22Rv1 (cell line): ENCODE measurements at regions not wholly inside any gene's neighbourhood (a gene's known extent, or its start where the extent isn't known, plus 50 kb on each side); places are given as distances from the start of the nearest gene placed in this dataset.

Experiments
- ZFX ChIP-seq: fragments of 450-650 bp; IDR thresholded peaks from 2 replicates; pipeline ENCODE4 v1.6.1; 2017; ENCODE audit warnings: antibody characterized with exemption, borderline replicate concordance
- TF ChIP-seq, protein P1 (sequence below): fragments of 450-650 bp; IDR thresholded peaks from 2 replicates; pipeline ENCODE4 v1.5.1; 2017; ENCODE audit warnings: mild to moderate bottlenecking

DNA sequence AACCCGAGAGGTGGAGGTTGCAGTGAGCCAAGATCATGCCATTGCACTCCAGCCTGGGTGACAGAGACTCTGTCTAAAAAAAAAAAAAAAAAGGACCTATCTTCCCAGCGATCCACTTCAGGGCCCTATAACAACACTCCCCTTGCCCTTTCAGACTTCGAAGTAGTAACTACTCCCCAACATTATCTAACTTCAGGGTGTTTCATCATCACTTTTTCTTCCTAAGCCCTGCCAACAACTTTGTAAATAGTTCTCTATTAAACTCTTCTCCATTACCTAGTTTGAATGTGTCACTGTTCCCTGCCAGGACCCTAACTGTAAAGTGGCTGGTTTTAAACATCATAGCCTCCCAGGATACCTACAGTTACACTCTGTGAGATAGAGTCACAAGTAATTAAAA is 220.8 kb downstream of the BTG1 start:
- TF ChIP-seq, protein P1, sequence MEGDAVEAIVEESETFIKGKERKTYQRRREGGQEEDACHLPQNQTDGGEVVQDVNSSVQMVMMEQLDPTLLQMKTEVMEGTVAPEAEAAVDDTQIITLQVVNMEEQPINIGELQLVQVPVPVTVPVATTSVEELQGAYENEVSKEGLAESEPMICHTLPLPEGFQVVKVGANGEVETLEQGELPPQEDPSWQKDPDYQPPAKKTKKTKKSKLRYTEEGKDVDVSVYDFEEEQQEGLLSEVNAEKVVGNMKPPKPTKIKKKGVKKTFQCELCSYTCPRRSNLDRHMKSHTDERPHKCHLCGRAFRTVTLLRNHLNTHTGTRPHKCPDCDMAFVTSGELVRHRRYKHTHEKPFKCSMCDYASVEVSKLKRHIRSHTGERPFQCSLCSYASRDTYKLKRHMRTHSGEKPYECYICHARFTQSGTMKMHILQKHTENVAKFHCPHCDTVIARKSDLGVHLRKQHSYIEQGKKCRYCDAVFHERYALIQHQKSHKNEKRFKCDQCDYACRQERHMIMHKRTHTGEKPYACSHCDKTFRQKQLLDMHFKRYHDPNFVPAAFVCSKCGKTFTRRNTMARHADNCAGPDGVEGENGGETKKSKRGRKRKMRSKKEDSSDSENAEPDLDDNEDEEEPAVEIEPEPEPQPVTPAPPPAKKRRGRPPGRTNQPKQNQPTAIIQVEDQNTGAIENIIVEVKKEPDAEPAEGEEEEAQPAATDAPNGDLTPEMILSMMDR: no peak
- no peak for TF ChIP-seq ZFX
